ENCODE measurements at regions not wholly inside any gene's neighbourhood (a gene's known extent, or its start where the extent isn't known, plus 50 kb on each side); places are given as distances from the start of the nearest gene placed in this dataset.
A peak's percentile ranks its signal among the peaks of the same experiment; 100 is the strongest.

GRCh38 chr6:28648878-28649375 lies 123.2 kb downstream of the GPX5 start:
- ChIA-PET POLR2A (ENCODE audit: unreplicated experiment) (interaction anchor here (0.6 to 0.7 kb wide), 2 partner anchors 31 to 733 kb away, joined by 3 read pairs; no protein-coding TSS in a partner anchor), CTCF (interaction anchor here (0.9 kb wide), 1 partner anchor 14 kb away, joined by 4 read pairs; no protein-coding TSS in a partner anchor)
- Histone ChIP-seq H4K20me1 (ENCODE audit: low read length) (no peaks in the 10 kb centered on the region), H3K36me3 (ENCODE audit: low read depth, low read length) (no peaks in the 10 kb centered on the region), H3K9ac (ENCODE audit: low read length) (peak overlapping the region; percentile 3; the same call in 1 of the 2 replicates), H3K79me2 (ENCODE audit: low read length) (no peaks in the 10 kb centered on the region), H3K27me3 (ENCODE audit: low read length) (no peaks in the 10 kb centered on the region), H3K27ac (ENCODE audit: low read length) (no peak overlapping the region), H3K4me2 (ENCODE audit: low read length) (peak overlapping the region; percentile 84), H3F3A (ENCODE audit: low read length, unreplicated experiment) (no peaks in the 10 kb centered on the region), H3K9me2 (replicated peaks; ENCODE audit: low read length) (no peaks in the 10 kb centered on the region), H3K4me3 (ENCODE audit: low read length) (peak overlapping the region; percentile 74), H2AFZ (ENCODE audit: low read length) (peak overlapping the region; percentile 81), H3K9me3 (ENCODE audit: low read length) (no peaks in the 10 kb centered on the region), H3K4me1 (ENCODE audit: insufficient read depth, low read length) (peaks cover 9% of the 10 kb centered on the region; the same call in 1 of the 2 replicates)
- TF ChIP-seq EZH2 (IDR thresholded peaks at IDR 0.05; ENCODE audit: low read length, unreplicated experiment), result no peak
- TF ChIP-seq EZH2phosphoT487 (IDR thresholded peaks at IDR 0.05; ENCODE audit: borderline replicate concordance, low read length), result no peak
- TF ChIP-seq CTCF (conservative IDR thresholded peaks at IDR 0.05; ENCODE audit: low read depth, low read length), result no peak
- DNase-seq (peak; percentile 22), ATAC-seq (peak; percentile 51)
- intact Hi-C loops (cut with micrococcal nuclease), result loop anchor here (1.0 kb wide), 1 partner anchor 24 kb away; no protein-coding TSS in a partner anchor
- BruUV-seq (replicated peaks), result no TSS peak

- BruUV-seq (replicated peaks), result no TSS peak
- intact Hi-C loops (cut with micrococcal nuclease), result no loop called here
- H3K9ac ChIP-seq (ENCODE audit: low read length), result no peak overlapping the region
- DNase-seq (no peak), ATAC-seq (no peak)
- no peaks in the 10 kb centered on the region for H3K79me2 ChIP-seq (ENCODE audit: low read length)
- H3K9me3 ChIP-seq (ENCODE audit: low read length), result no peaks in the 10 kb centered on the region
- ChIA-PET CTCF (interaction anchor here (0.7 kb wide), 1 partner anchor 99 kb away, joined by 3 read pairs; no protein-coding TSS in a partner anchor), POLR2A (ENCODE audit: unreplicated experiment) (no interaction called here)
- H3K4me1 ChIP-seq (ENCODE audit: insufficient read depth, low read length), result peaks cover 9% of the 10 kb centered on the region; the same call in 1 of the 2 replicates
- no peaks in the 10 kb centered on the region for H3K36me3 ChIP-seq (ENCODE audit: low read depth, low read length)
- H3K27ac ChIP-seq (ENCODE audit: low read length), result no peak overlapping the region
- TF ChIP-seq CTCF (conservative IDR thresholded peaks at IDR 0.05; ENCODE audit: low read depth, low read length) (no peak), EZH2 (IDR thresholded peaks at IDR 0.05; ENCODE audit: low read length, unreplicated experiment) (no peak), EZH2phosphoT487 (IDR thresholded peaks at IDR 0.05; ENCODE audit: borderline replicate concordance, low read length) (no peak)
- H2AFZ ChIP-seq (ENCODE audit: low read length), result no peak overlapping the region
- H3K27me3 ChIP-seq (ENCODE audit: low read length), result no peaks in the 10 kb centered on the region
- no peaks in the 10 kb centered on the region for H4K20me1 ChIP-seq (ENCODE audit: low read length)
- H3K9me2 ChIP-seq (replicated peaks; ENCODE audit: low read length), result no peaks in the 10 kb centered on the region
- no peaks in the 10 kb centered on the region for H3F3A ChIP-seq (ENCODE audit: low read length, unreplicated experiment)
- no peak overlapping the region for H3K4me2 ChIP-seq (ENCODE audit: low read length)
- no peak overlapping the region for H3K4me3 ChIP-seq (ENCODE audit: low read length)
Observed at GRCh38 chr6:28651161-28651560, 125.5 kb downstream of the GPX5 start.

- peak; percentile 37 for DNase-seq
- CTCF ChIA-PET, result no interaction called here
- no peak for ATAC-seq
Observed at GRCh38 chr6:28653876-28654275, 128.2 kb downstream of the GPX5 start.

More at GRCh38 chr6:28653876-28654275, 128.2 kb downstream of the GPX5 start:
- Histone ChIP-seq H3K9me3 (ENCODE audit: low read length) (no peaks in the 10 kb centered on the region), H3K4me1 (ENCODE audit: insufficient read depth, low read length) (peaks cover 9% of the 10 kb centered on the region; the same call in 1 of the 2 replicates), H4K20me1 (ENCODE audit: low read length) (no peaks in the 10 kb centered on the region), H3K4me2 (ENCODE audit: low read length) (no peak overlapping the region), H3K9ac (ENCODE audit: low read length) (no peak overlapping the region), H3K27ac (ENCODE audit: low read length) (no peak overlapping the region), H3K27me3 (ENCODE audit: low read length) (no peaks in the 10 kb centered on the region), H3K36me3 (ENCODE audit: low read depth, low read length) (no peaks in the 10 kb centered on the region), H3K9me2 (replicated peaks; ENCODE audit: low read length) (no peaks in the 10 kb centered on the region), H2AFZ (ENCODE audit: low read length) (no peak overlapping the region), H3K4me3 (ENCODE audit: low read length) (no peak overlapping the region), H3F3A (ENCODE audit: low read length, unreplicated experiment) (no peaks in the 10 kb centered on the region), H3K79me2 (ENCODE audit: low read length) (no peaks in the 10 kb centered on the region)
- TF ChIP-seq CTCF (conservative IDR thresholded peaks at IDR 0.05; ENCODE audit: low read depth, low read length), result no peak
- TF ChIP-seq EZH2 (IDR thresholded peaks at IDR 0.05; ENCODE audit: low read length, unreplicated experiment), result no peak
- no peak for TF ChIP-seq EZH2phosphoT487 (IDR thresholded peaks at IDR 0.05; ENCODE audit: borderline replicate concordance, low read length)
- no TSS peak for BruUV-seq (replicated peaks)
- POLR2A ChIA-PET (ENCODE audit: unreplicated experiment), result interaction anchor here (0.6 kb wide), 1 partner anchor 8 kb away, joined by 4 read pairs; no protein-coding TSS in a partner anchor
- intact Hi-C loops (cut with micrococcal nuclease), result no loop called here

Measured in PC-3 (cell line).